GM12878 (cell line): ENCODE measurements at regions not wholly inside any gene's neighbourhood (a gene's known extent, or its start where the extent isn't known, plus 50 kb on each side); places are given as distances from the start of the nearest gene placed in this dataset.

Experiments used
- ATAC-seq: fragments of 200-7000 bp; cut with Tn5 transposase; 3 replicates; pipeline ENCODE4 v1.9.1; 2020; ENCODE audit warnings: mild to moderate bottlenecking, moderate library complexity
- BruUV-seq: library from RNA; stranded (reverse); fragments of 400-500 nt; replicated peaks from 2 replicates; lab custom pipeline; 2021; lab: Mats Ljungman, UMichigan
- CTCF ChIA-PET: fragments of 300-600 bp; sonication (Branson Sonifier 250); formaldehyde crosslinking; extraction: SDS; loops from one replicate; lab custom pipeline; 2021; ENCODE audit warnings: inconsistent platforms; lab: Yijun Ruan, JAX
- POLR2A ChIA-PET: fragments of 350-600 bp; formaldehyde crosslinking; extraction: SDS; loops from one replicate; lab custom pipeline; 2021; ENCODE audit warnings: inconsistent platforms; lab: Charles Lee
- RAD21 ChIA-PET: fragments of 300-600 bp; sonication (Branson Sonifier 250); formaldehyde crosslinking; loops from one replicate; lab custom pipeline; 2023; ENCODE audit warnings: antibody characterized with exemption; ENCODE audit not compliant: unreplicated experiment; lab: Charles Lee
- SMC1A ChIA-PET: fragments of 300-600 bp; sonication (Branson Sonifier 250); formaldehyde crosslinking; loops from one replicate; lab custom pipeline; 2023; ENCODE audit not compliant: unreplicated experiment, uncharacterized antibody; lab: Charles Lee
- DNase-seq: peaks from one replicate; pipeline ENCODE4 v3.0.0-alpha.2; 2011; ENCODE audit warnings: low read depth, low spot score
- FAIRE-seq: peaks from 3 replicates; lab custom pipeline; 2011; peaks lifted over from hg19 to GRCh38; lab: Jason Lieb, UNC
- H2AFZ ChIP-seq: 2 replicates; pipeline ENCODE4 v1.6.0; 2011; ENCODE audit warnings: low read depth, low read length, control low read depth; ENCODE audit not compliant: control insufficient read depth
- H3K27ac ChIP-seq: 2 replicates; pipeline ENCODE4 v1.5.1; 2011; ENCODE audit warnings: control low read depth; ENCODE audit not compliant: control insufficient read depth, insufficient read depth
- H3K27me3 ChIP-seq, 2 experiments: replicated peaks in 1 of 2; 2 replicates each; pipeline versions ENCODE4 v1.6.0 to v1.6.1; 2011; ENCODE audit warnings: low read length in 1 of 2; ENCODE audit not compliant: control insufficient read depth in 2 of 2, insufficient read depth in 2 of 2
- H3K36me3 ChIP-seq, 2 experiments: 2 replicates each; pipeline ENCODE4 v1.5.1; 2011; ENCODE audit warnings: low read length in 1 of 2; ENCODE audit not compliant: control insufficient read depth in 2 of 2, insufficient read depth in 2 of 2
- H3K4me1 ChIP-seq: 2 replicates; pipeline ENCODE4 v1.6.1; 2011; ENCODE audit warnings: mild to moderate bottlenecking, low read length, moderate library complexity, mixed read lengths; ENCODE audit not compliant: control insufficient read depth, insufficient read depth
- H3K4me2 ChIP-seq: 2 replicates; pipeline ENCODE4 v1.6.0; 2011; ENCODE audit warnings: control low read depth; ENCODE audit not compliant: control insufficient read depth, insufficient read depth
- H3K4me3 ChIP-seq: fragments of 200-600 bp; sonication (generic); 2 replicates; pipeline ENCODE4 v1.5.1; 2016
- H3K79me2 ChIP-seq: 2 replicates; pipeline ENCODE4 v1.6.0; 2011; ENCODE audit warnings: low read length; ENCODE audit not compliant: control insufficient read depth, insufficient read depth
- H3K9ac ChIP-seq: 2 replicates; pipeline ENCODE4 v1.8.0; 2011; ENCODE audit warnings: low read length, control low read depth, mixed read lengths; ENCODE audit not compliant: control insufficient read depth, insufficient read depth
- H3K9me3 ChIP-seq: replicated peaks from 3 replicates; pipeline ENCODE4 v1.5.1; 2011; ENCODE audit warnings: mild to moderate bottlenecking, low read length; ENCODE audit not compliant: control insufficient read depth, insufficient read depth
- H4K20me1 ChIP-seq: 2 replicates; pipeline ENCODE4 v1.6.0; 2011; ENCODE audit not compliant: control insufficient read depth, insufficient read depth
- CTCF ChIP-seq, 3 experiments: IDR thresholded peaks in 2 of 3; conservative IDR thresholded peaks in 1 of 3; 2 replicates each; pipeline ENCODE4 v1.5.1; 2011; ENCODE audit warnings: low read depth in 3 of 3, low read length in 3 of 3, mild to moderate bottlenecking in 3 of 3, control low read depth in 2 of 3, moderate library complexity in 2 of 3, inconsistent platforms in 1 of 3, mixed read lengths in 1 of 3; ENCODE audit not compliant: control insufficient read depth in 2 of 3, insufficient read depth in 1 of 3; ENCODE audit errors: extremely low read depth in 1 of 3
- FOS ChIP-seq: IDR thresholded peaks from 3 replicates; pipeline ENCODE4 v1.6.1; 2011; ENCODE audit warnings: borderline replicate concordance; ENCODE audit not compliant: insufficient read length; ENCODE audit errors: extremely low read depth
- HDAC6 ChIP-seq: fragments of 200-600 bp; sonication (generic); IDR thresholded peaks from one replicate; pipeline ENCODE4 v1.8.0; 2017; ENCODE audit warnings: antibody characterized with exemption; ENCODE audit not compliant: unreplicated experiment
- MTA2 ChIP-seq: fragments of 450-650 bp; IDR thresholded peaks from 2 replicates; pipeline ENCODE4 v1.6.1; 2016; ENCODE audit warnings: low read depth, mild to moderate bottlenecking, moderate library complexity
- RAD21 ChIP-seq: IDR thresholded peaks from 2 replicates; pipeline ENCODE4 v1.6.1; 2011; ENCODE audit warnings: mild to moderate bottlenecking, low read depth, low read length, moderate library complexity; ENCODE audit not compliant: insufficient read depth
- SMC3 ChIP-seq: IDR thresholded peaks from 2 replicates; pipeline ENCODE4 v1.6.1; 2011; ENCODE audit warnings: low read length, improper control_type of control experiment, borderline replicate concordance
- whole genome bisulfite sequencing: methylation state at CpG from one replicate; pipeline ENCODE4 v1.1.6; 2016; ENCODE audit warnings: low lambda C conversion rate; ENCODE audit not compliant: insufficient replicate concordance, insufficient coverage; ENCODE audit errors: missing lambda C conversion rate; 5-methylcytosine and 5-hydroxymethylcytosine counted together
- in situ Hi-C: fragments of 300-500 bp; cut with MboI; formaldehyde crosslinking; loops from 9 replicates; pipeline ENCODE4 v1.14.3; 2018; ENCODE audit warnings: mixed read lengths
- intact Hi-C: fragments of 100-400 bp; cut with micrococcal nuclease; formaldehyde crosslinking; loops from one replicate; pipeline ENCODE4 v1.14.2; 2022; ENCODE audit not compliant: unreplicated experiment

- Histone ChIP-seq H3K27me3 (no peaks in the 10 kb centered on the region), H4K20me1 (no peaks in the 10 kb centered on the region), H3K27ac (no peak overlapping the region), H3K4me3 (no peak overlapping the region), H2AFZ (no peak overlapping the region), H3K36me3 (no peaks in the 10 kb centered on the region), H3K79me2 (no peaks in the 10 kb centered on the region), H3K9me3 (no peaks in the 10 kb centered on the region), H3K9ac (no peak overlapping the region), H3K4me2 (no peak overlapping the region), H3K4me1 (no peaks in the 10 kb centered on the region)
- WGBS: 73% methylated on average over 5 of the region's 5 CpGs
- TF ChIP-seq FOS: no peak
- RAD21 ChIA-PET: interaction anchor here (1.8 kb wide), 1 partner anchor 1061 kb away, joined by 7 read pairs; no protein-coding TSS in a partner anchor
- POLR2A ChIA-PET: no interaction called here
- ATAC-seq: no peak
- in situ Hi-C loops (no loop called here), intact Hi-C loops (no loop called here)
- no peak for DNase-seq
- CTCF ChIA-PET: interaction anchor here (1.0 to 1.7 kb wide), 2 partner anchors 27 to 1061 kb away, joined by 3 to 7 read pairs; no protein-coding TSS in a partner anchor
- FAIRE-seq: no peak
- SMC1A ChIA-PET: no interaction called here
- no TSS peak for BruUV-seq
Observed at GRCh38 chr5:18276939-18277338, 642.7 kb downstream of the TAF11L14 start.

GRCh38 chr5:18281947-18282581, 647.8 kb downstream of the TAF11L14 start:
- intact Hi-C loops: no loop called here
- H3K4me2 ChIP-seq: no peak overlapping the region
- no peaks in the 10 kb centered on the region for H3K4me1 ChIP-seq
- RAD21 ChIA-PET: interaction anchor here (2.0 kb wide), 1 partner anchor 1066 kb away, joined by 40 read pairs; the partner anchor contains the start of gene BASP1
- H2AFZ ChIP-seq: no peak overlapping the region
- DNase-seq: no peak
- TF ChIP-seq SMC3: peak; percentile 52; the same call in 1 of the 2 replicates
- TF ChIP-seq MTA2: no peak
- TF ChIP-seq RAD21: peak; percentile 66
- peak; percentile 10 to 47 (median 34); a peak in 4 of 6 replicates for TF ChIP-seq CTCF (IDR thresholded peaks at IDR 0.05 in 2 of 3, conservative IDR thresholded peaks at IDR 0.05 in 1 of 3; ENCODE audit: control insufficient read depth in 2 of 3, extremely low read depth in 1 of 3, insufficient read depth in 1 of 3, low read depth in 3 of 3, low read length in 3 of 3)
- TF ChIP-seq HDAC6: no peak
- TF ChIP-seq, all 136 proteins: peak for 3
- H3K36me3 ChIP-seq: no peaks in the 10 kb centered on the region
- H3K79me2 ChIP-seq: no peaks in the 10 kb centered on the region
- no peak overlapping the region for H3K9ac ChIP-seq
- H4K20me1 ChIP-seq: no peaks in the 10 kb centered on the region
- BruUV-seq: no TSS peak
- no peak overlapping the region for H3K27ac ChIP-seq
- 14% methylated on average over 4 of the region's 4 CpGs for WGBS
- peak; percentile 33; the same call in 1 of the 3 replicates for ATAC-seq
- ChIA-PET CTCF (interaction anchor here (1.2 to 2.9 kb wide), 3 partner anchors 9 to 1067 kb away, joined by 4 to 38 read pairs (median 6); no protein-coding TSS in a partner anchor), SMC1A (interaction anchor here (0.6 to 2.7 kb wide), 4 partner anchors 10 to 1085 kb away, joined by 3 to 27 read pairs (median 3); partner anchors contain the start of gene BASP1), POLR2A (no interaction called here)
- H3K4me3 ChIP-seq: no peak overlapping the region
- H3K27me3 ChIP-seq: no peaks in the 10 kb centered on the region
- FAIRE-seq: no peak
- in situ Hi-C loops: no loop called here
- no peaks in the 10 kb centered on the region for H3K9me3 ChIP-seq
